Inflammatory macrophage (primary cell): ENCODE measurements at regions not wholly inside any gene's neighbourhood (a gene's known extent, or its start where the extent isn't known, plus 50 kb on each side); places are given as distances from the start of the nearest gene placed in this dataset.
A peak's percentile ranks its signal among the peaks of the same experiment; 100 is the strongest.

ENCODE experiments used
- DNase-seq, 2 donors: peaks; one replicate each; pipeline ENCODE4 v3.0.0-alpha.2; 2020 to 2022

DNA sequence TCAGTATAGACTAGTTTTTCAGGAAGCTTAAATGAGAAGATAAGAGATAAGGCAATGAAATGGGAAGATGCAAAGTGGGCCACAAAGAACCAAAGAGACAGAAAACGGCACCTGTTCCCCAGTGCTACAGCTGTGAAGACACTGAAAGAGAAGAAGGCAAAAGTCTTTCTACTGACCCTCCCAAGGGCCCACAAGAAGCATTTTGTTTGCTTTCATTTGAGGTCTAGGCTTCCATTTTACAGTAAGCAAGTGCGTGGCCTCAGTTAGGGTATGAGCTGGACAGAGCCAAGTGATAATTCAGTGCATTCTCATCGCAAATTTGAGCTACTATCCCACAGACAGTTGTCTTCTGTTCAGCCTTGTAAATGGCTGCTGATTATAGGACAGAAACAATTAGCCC lies 53.4 kb upstream of the STK17B start:
- no peak for DNase-seq

DNA sequence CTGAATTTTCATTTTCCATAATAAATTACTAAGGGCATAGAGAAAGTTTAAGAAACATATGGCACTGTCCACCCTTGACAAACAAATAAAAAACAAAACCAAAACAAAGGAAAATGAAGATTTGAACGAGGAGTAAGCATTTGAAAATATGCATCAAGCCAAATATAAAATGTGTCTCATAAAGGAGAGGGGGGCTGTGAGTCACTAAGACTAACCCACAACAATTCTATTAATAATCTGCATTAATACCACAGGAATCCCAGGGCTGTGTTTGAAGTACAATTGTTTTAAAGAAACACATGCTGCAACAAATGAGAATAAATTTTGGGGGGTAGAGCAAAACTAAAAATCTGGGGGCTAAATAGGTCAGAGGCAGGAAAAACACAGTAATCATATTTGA lies 53.8 kb upstream of the STK17B start:
- no peak for DNase-seq

DNA sequence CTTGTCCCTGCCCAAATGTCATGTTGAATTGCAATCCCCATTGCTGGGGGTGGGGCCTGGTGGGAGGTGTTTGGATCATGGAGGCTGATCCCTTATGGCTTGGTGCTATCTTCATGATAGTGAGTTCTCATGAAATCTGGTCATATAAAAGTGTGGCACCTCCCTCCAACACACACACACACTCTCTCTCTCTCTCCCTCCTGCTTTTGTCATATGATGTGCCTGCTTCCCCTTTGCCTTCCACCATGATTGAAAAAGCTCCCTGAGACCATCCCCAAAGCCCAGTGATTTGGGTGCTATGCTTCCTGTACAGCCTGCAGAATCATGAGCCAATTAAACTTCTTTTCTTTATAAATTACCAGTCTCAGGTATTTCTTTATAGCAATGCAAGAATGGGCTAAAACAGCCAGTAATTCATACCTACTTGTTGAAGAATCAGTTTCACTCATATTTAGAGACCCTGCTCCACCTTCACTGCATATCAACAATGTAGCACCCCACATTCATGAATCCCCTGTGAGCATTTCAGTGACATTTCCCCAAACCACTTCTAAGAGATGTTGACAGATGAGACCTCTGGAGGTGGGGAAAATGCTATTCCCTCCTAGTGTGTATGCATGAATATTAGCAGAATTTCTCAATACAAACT lies 54.8 kb upstream of the STK17B start:
- DNase-seq = no peak

DNA sequence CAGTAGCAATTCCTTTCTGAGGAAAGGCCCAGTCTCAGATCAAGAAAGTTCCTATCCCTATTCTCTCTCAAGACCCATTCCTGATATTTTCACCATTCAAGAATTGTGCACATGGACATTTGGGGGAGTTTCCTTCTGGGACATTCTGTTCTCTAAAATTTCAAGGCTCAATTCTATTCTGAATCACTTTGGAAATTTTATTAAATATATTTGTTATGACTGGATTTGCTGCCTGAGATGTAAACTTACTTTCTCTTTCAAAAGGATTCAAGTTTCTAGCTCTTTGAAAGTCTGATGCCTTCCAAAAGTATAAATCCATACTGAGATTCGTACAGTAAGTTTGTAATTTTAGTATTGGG lies 55.3 kb upstream of the STK17B start:
- no peak for DNase-seq

DNA sequence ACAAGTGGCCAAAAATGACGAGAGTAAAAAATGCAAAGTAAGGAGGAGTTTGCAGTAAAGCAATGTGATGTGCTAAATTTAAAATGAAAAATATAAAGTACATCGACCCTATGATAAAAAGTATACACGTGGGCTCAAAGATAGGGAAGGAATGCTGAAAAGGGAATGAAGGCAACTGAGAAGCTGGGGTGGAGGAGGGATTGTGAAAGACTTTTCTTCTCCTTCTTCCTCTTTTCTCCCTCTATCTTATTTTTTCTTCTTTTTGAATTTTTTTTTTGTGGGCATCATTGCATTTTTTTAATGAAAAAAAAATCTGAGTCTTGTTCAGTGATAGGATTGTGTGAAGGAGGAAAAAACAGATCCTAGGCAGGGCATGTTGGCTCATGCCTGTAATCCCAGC lies 57.6 kb upstream of the STK17B start:
- DNase-seq = peak in 1 of 2 donors; percentile 34

DNA sequence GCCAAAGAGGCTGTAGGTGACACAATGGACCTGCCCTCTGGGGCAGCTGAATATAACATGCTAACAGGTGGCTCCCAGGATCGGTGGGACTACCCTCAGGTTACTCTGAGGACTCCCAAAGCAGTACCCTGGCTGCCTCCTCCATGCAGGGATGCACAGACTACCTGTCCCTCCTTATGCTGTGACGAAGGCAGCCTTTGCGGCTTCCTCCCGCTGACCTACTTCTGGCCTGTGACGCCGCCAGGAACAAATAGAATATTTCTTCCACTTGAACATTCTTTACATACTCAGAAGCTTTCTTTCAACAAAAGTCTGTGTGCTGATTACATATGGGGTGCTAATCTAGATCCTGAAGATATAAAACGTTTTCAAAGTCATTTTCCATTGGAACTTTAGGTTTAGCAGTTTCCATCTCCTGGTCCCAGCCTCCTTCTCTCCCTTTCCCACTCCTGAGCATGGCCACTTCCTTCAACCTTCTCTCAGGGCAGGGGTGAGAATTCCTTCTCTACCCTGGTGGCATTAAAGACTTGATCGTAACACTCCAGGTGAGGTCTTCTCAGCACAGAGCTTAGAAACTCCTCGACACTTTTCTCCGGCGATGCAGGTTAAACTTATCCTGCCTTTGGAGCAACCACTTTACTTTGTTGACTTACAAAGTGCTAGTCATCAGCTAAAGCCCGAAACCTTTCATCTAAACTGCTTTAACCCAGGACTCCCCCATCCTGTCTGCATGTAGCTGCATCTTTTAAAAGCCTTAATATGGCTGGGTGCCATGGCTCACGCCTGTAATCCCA lies 58.9 kb upstream of the STK17B start:
- no peak for DNase-seq

DNA sequence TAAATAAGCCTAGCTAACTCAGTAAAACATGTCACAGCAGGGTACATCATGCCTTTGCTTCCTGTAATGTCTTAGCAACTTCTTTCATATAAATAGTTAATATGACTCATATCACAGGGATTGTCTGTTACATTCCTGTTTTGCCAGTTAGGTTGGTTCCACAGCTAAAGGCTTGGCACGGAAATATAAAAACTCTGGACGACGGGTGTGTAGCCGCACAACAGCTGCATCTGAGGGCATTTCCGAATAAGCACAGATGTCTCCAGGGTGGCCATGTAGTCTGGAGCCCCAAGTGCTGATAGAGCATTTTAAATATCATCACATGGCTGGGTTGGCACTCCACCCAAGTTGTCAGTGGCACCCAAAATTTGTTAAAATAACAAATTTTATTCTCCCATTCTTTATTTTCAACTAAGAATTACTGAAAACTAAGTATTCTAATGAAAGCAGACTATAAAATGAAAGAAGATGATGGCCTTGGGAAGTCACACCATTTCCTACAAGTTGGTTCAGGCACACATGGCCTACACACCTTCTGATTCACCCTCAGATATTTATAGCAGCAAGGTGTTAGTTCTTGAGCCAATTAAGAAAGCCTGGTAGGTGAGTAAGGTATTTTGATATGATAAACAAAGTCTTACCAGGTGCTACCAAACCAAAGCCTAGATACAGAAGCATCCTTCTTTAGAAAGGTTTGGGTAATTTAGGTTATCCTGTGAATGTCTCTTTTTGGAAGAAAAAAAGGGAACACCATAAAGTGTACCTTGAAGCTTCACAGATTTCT lies 61.8 kb upstream of the STK17B start:
- no peak for DNase-seq

DNA sequence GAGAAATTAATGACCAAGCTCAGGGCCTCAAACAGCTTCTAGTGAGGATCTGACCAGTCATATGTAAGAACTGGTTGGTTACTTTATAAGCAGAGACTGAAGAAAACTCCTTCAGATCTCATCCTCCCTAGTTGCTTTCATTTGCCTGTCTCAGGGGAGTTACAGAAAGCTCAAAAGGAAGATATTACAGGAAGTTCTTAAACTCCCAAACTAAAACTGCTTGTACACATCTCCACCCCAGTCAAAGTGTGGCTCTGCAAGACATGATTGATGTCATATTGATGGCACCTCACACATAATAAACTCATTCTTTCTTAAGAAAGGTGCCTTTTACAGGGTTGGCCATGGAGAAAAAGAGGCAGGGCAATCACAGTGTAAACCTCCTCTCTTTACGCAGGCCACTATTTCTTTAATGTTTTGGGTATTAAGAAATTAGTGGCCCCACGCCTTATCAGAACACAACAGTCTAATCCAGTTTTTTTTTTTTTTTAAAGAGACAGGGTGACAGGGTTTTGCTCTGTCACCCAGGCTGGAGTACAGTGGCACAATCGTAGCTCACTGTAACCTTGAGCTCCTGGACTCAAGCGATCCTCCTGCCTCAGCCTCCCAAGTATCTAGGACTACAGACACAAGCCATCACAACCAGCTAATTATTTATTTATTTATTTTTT lies 62.6 kb upstream of the STK17B start:
- peak in 1 of 2 donors; percentile 28 for DNase-seq

DNA sequence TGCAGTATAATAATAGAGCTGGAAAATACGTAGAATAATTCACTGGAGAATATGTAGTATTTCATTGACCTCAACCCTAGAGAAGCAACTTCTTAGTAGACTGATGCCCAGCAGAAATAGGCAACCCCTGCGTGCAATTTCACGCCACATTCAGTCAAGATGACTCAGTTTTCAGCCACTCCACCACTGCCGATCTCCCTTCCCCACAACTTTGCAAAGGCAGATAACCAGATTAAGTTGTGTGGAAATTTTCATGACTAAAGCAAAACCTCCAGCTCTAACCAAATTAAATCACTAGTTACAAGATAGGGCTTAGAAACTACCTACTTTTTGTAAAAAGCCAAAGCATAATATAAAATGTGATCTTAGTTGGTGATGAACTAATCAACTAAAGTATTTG lies 63.3 kb upstream of the STK17B start:
- peak; percentile 18 to 49 for DNase-seq

DNA sequence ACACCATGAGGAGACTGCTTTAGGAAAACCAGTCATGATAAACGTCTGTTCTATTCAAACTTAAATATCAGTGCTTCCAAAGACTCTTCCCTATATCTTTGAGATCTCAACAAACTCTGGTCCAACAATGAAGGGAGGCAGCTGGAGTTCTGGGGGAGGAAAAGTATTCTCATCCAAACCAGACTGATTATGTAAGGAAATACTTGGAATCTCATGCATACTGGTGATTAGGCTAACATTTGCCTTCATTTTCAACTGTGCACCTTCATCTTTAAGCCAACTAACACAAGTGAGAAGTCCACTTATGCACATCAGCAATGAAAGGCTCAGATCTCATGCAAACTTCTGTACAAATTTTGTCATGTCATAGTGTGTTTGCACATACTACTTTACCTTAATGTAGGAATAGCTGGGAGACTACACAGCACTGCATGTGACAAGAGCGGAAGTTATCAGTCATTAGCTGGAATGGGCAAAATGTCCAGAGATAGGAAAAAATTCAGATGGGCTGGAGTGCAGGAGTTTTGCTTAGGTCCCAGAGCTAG lies 67.5 kb upstream of the STK17B start:
- DNase-seq = no peak

DNA sequence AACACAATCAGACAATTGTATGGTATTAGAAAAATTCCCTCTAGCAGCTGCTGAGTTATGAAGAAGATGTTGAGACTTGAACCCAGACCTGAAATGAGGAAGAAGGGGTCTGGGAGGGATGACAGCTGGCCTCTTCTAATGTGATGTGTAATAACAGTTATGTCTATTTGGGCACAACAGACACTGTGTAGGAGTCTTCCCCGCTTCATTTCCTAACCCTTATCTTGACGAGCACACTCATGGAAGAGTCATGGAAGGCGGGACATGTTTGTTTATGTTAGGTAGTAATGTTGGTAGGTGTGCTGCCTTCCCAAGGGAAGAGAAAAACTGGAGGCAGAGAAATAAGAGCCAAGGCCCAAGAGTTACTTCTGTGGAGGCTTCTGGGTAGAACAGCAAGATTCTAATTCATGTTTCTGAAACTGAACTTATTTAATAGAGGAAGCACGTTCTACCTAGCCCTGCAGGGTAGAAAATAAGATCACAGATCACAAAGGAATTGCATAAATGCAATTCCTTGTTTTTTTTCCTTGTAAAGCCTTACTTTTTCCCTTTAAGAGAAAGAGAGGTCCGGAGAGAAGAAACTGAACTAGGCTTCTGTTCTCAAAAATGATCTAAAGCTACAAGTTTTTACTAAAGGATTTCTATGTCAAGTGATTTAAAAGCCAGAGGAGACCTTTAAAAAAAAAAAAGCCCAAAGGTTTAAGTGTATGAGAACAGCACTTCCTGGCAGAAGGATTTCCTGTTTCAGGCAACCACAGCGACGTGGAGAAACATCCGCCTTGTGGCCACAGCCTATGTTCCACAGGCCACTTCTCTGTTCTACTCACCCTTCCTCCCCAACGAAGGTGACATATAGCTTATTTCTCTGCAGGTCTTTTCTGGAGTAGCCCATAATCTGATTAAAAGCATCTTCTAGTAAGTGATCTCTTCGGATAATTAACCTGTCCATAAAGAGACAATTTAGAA lies 68.5 kb upstream of the STK17B start:
- DNase-seq = peak; percentile 93

DNA sequence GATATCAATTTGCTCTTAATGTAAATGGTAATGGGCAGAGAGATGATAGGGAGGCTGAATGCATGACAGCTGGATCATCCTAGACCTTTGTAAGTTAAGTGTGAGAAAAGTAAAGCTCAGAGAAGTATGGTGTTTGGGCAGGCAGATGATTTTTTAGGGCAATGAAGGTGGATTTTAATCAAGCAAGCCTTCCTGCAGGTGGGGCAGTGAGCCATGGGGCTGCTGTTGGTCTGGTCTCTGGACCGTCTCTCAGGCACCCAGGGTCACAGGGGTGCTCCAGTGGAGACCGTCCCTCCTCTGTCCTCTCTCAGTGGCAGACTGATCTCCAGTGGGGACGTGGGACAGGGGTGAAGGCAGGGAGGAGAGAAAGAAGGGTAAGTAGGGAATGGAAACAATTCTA lies 69.8 kb upstream of the STK17B start:
- DNase-seq = no peak

DNA sequence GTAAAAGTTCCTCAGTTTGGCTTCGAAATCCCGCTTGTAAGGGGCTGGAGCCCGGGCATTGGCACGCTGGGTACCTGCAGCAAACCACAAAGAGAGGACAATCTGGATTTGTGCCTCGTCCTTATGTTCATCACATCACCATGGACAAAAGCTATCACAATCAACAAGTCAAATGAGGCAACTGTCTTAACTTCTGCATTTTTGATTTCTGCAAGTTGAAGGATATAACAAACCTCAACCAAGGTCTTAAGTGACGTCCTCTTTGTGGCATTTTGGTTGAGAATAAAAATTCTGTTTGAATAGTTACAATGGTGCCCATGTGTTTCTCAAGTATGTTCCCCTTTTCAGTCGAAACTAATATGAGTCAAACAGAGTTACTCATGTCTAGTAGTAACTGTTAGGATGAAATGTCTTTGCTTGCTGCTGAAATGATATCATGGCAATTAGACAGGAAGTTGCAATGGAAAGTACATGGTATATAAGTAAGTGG lies 70.8 kb upstream of the STK17B start:
- DNase-seq = peak; percentile 93 to 100

DNA sequence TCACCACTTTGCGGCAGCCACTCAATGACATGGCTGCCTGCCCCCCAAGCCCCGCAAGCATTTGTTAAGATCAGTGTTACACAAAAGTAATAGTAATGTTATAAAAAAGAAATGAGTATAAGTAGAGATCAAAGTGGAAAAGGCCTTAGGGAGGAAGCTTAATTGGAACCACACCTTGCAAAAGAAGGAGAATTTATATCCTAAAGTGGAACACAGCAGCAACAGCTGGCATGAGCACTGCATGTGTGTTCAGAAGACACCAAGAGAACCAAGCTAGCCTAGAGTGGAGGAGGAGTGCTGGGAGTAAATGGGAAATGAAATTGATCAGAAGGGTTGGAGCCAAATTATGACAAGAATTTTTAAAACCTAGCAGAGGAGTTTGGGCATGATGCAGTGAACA lies 73.1 kb upstream of the STK17B start:
- no peak for DNase-seq

DNA sequence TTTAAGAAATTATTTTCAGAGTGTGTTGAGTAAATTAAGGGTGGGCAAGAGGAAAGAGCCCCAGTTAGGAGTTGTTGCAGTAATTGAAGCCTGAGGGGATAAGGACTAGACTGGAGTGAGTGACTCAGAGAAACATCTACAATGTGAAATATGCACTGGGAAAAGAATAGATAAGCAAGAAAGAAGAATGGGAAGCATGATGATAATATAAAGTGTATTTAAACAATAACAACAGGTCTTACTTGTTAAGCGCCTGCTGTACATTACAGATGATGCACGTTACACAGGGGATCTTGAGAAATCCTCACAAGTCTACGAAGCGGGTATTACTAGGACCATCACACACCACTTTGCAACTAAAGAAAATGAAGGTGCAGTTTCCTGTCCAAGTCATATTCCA lies 73.6 kb upstream of the STK17B start:
- no peak for DNase-seq

DNA sequence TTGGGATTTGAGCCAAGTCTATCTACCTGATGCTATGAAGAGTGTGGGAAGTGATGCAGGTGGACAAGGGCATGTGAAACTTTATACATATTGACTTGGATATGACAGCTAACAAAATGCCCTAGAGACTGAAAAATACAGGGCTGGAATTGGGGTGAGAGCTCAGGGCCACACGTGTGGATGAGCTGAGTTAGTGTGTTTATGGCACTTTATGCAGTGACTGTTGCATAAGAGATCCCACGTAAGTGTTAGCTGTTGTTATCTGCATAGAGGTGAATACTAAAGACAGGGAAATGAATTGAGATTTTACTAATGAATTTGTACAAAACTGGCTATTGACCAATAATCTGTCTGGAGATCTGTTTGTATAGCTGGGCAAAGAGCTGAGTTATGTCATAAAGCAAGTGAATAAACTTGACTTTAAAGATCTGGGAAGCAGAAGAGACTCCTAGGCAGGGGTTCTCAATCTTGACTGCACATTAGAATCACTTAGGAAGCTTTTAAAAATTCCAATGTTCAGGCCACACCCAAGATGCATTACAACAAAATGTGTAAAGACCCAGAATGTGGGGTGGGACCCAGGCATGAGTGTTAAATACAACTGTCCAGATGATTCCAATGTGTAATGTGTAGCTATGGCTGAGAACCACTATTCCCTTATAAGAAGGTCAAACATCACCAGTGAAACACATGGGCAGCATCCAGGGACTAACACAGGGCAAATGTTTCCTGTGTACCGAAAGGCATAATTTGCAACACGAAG lies 74.2 kb upstream of the STK17B start:
- no peak for DNase-seq

DNA sequence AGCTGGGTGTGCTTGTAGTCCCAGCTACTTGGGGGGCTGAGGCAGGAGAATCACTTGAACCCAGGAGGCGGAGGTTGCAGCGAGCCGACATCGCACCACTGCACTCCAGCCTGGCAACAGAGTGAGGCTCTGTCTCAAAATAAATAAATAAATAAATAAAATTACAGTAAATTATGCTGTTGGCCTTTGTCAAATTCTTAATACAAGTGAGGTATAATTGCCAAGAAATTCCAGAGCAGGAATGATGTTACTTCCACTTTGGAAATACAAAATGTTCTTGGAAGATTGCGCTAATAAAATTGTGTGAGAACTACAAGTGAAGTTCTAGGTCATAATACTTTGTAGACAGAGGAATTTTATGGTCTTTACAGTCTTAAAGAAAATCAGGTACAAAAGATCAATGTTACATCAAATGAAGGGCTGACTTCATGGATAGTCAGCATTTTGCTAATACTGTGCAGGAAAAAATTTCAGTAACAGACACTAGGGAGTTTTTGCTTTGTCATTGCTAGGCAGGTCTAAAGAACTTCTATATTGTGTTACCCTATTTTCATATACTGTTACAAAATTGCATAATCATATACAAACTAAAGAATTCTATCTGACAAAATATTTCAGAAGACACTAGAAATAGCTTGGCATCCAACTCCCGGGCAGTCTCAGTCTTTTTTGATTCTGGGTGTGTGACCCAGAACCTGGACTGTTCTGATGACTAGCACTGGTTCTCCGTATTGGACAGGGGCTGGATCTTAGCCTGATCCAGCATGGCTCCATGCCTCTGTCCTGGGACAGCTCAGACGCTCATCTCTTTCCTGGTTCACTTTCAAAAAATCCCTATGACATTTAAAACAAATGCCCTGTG lies 76.0 kb upstream of the STK17B start:
- DNase-seq = peak; percentile 26 to 30

DNA sequence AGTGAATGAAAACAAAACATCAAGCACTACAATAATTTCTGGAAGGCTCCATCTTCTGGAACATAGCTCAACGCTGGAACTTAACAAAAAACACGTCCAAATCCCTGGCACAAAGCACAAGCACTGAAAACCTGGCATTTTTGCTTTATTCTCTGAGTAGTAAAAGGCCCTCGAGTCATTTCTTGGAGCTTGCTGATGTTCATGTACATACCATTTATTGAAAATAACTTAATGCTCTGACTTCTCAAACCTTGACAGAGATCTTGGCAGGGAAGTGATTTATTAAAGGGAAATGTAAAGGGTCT lies 76.5 kb upstream of the STK17B start:
- no peak for DNase-seq

DNA sequence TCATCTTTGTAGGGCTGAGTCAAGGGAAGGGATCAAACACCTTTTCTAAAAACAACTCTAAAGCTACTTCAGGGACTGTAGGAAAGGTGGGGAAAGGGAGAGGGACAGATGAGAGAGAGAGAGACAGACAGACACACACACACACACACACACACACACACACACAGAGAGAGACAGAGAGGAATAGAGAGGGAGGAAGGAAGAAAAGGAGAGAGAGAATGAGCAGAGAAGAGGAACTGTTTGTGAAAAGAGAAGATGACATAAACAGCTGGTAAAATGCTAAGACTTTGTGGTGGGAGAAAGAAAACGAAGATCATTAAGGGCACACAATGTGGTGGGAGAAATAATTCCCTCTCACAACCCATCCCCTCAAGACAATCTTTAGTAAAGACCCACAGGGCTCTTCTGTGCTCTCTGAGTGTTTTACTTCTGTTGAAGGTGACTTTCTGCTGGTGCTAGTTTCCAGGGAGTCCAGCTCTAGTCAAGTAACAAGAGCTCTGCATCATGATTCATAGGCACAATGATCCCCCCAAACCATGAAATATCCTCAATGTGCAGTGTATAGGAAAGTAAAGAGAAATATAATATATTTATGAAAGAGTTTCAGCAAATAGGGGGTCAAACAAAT lies 77.2 kb upstream of the STK17B start:
- peak in 1 of 2 donors; percentile 12 for DNase-seq
